ENCODE measurements at regions not wholly inside any gene's neighbourhood (a gene's known extent, or its start where the extent isn't known, plus 50 kb on each side); places are given as distances from the start of the nearest gene placed in this dataset.
A peak's percentile ranks its signal among the peaks of the same experiment; 100 is the strongest.

- TF ChIP-seq IRF2 (CRISPR knock-in tag; IDR thresholded peaks at IDR 0.05; ENCODE audit: borderline replicate concordance, low read depth), result no peak
- TF ChIP-seq EMX1 (CRISPR knock-in tag; IDR thresholded peaks at IDR 0.05), result no peak
- TF ChIP-seq AR (CRISPR knock-in tag; IDR thresholded peaks at IDR 0.05), result no peak
- TF ChIP-seq FOXP1 (CRISPR knock-in tag; IDR thresholded peaks at IDR 0.05; ENCODE audit: borderline replicate concordance), result no peak
Observed at GRCh38 chr2:65639156-65639864, 206.9 kb upstream of the SPRED2 start (continued).

DNA sequence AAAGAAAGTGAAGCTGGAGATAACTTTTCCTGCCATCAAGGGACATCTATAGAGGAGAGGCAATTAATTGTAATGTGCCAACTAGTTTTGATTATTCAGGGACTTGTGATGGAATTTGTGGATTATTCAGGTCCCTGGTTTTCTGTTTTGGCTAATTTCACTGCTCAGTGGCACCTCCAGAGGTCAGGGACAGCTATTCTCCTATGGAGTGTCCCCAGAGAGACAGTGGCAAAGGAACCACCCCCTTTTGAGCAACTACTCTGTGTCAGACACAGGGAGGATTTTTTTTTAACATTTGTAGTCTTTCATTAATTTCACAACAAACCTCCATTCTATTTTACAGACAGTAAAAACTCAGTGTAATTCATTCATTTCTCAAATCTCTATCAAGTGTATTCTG lies 206.0 kb upstream of the SPRED2 start:
- CTCF ChIA-PET, result interaction anchor here (1.0 to 1.7 kb wide), 4 partner anchors 49 to 75 kb away, joined by 3 to 10 read pairs (median 4); no protein-coding TSS in a partner anchor
- H3K4me3 Mint-ChIP-seq, result no peak overlapping the region
- no peaks in the 10 kb centered on the region for H3K36me3 Mint-ChIP-seq
- H3K27ac Mint-ChIP-seq, result no peak overlapping the region
- H3K27me3 Mint-ChIP-seq (ENCODE audit: low read depth), result no peaks in the 10 kb centered on the region
- 0 out of 2 replicates have a peak, but pooled peaks cover 3% of the 10 kb centered on the region for H3K4me1 Mint-ChIP-seq
- 0 out of 2 replicates have a peak, but pooled peaks cover under 1% of the 10 kb centered on the region for H3K9me3 Mint-ChIP-seq
- ATAC-seq, result peak; percentile 77
- POLR2A ChIA-PET, result interaction anchor here (0.5 kb wide), 1 partner anchor 843 kb away, joined by 8 read pairs; no protein-coding TSS in a partner anchor
- DNase-seq (ENCODE audit: low spot score), result no peak
- TF ChIP-seq, protein P1, sequence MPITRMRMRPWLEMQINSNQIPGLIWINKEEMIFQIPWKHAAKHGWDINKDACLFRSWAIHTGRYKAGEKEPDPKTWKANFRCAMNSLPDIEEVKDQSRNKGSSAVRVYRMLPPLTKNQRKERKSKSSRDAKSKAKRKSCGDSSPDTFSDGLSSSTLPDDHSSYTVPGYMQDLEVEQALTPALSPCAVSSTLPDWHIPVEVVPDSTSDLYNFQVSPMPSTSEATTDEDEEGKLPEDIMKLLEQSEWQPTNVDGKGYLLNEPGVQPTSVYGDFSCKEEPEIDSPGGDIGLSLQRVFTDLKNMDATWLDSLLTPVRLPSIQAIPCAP (CRISPR knock-in tag; IDR thresholded peaks at IDR 0.05), result no peak
- TF ChIP-seq, protein P2, sequence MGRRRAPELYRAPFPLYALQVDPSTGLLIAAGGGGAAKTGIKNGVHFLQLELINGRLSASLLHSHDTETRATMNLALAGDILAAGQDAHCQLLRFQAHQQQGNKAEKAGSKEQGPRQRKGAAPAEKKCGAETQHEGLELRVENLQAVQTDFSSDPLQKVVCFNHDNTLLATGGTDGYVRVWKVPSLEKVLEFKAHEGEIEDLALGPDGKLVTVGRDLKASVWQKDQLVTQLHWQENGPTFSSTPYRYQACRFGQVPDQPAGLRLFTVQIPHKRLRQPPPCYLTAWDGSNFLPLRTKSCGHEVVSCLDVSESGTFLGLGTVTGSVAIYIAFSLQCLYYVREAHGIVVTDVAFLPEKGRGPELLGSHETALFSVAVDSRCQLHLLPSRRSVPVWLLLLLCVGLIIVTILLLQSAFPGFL (CRISPR knock-in tag; IDR thresholded peaks at IDR 0.05; ENCODE audit: borderline replicate concordance), result no peak
- TF ChIP-seq FOXP1 (CRISPR knock-in tag; IDR thresholded peaks at IDR 0.05; ENCODE audit: borderline replicate concordance) (no peak), ZNF232 (CRISPR knock-in tag; IDR thresholded peaks at IDR 0.05) (no peak), ETV6 (CRISPR knock-in tag; IDR thresholded peaks at IDR 0.05) (no peak)
- TF ChIP-seq, protein P3, sequence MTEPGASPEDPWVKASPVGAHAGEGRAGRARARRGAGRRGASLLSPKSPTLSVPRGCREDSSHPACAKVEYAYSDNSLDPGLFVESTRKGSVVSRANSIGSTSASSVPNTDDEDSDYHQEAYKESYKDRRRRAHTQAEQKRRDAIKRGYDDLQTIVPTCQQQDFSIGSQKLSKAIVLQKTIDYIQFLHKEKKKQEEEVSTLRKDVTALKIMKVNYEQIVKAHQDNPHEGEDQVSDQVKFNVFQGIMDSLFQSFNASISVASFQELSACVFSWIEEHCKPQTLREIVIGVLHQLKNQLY (CRISPR knock-in tag; IDR thresholded peaks at IDR 0.05), result no peak

DNA sequence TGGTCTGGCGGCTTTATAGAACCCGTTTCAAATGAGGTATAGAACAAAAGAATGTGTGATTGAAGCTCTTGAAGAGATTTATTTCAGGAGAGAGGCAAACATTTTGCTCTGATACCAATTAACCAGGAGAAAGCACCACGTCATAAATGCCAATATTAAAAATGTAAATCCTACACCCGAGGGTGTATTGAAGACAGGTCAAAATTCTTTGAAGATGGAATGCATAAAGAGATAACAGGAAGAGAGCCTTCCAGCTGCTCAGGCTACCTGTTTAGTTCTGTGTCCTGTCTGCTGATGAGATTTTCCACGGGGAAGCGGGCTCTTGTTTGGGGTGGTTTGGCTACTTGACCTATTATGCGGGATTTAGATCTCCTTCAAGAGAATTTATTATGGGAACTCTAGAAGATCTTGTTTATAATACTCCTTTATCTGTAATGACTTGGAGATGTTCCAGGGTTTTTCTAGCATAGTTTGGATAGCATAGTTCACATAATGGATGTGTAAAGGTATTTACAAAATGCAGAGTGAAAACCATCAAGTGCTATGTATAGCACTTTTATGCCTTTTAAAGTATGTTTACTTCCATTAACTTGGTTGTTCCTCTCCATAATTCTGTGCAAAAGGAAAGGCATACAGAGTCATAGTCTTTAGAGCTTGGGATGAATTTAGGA lies 204.5 kb upstream of the SPRED2 start:
- CTCF ChIA-PET, result no interaction called here
- Mint-ChIP-seq H3K27me3 (ENCODE audit: low read depth) (no peaks in the 10 kb centered on the region), H3K9me3 (peaks cover 4% of the 10 kb centered on the region), H3K4me3 (no peak overlapping the region), H3K4me1 (0 out of 2 replicates have a peak, but pooled peaks cover 3% of the 10 kb centered on the region), H3K36me3 (no peaks in the 10 kb centered on the region), H3K27ac (no peak overlapping the region)
- POLR2A ChIA-PET, result no interaction called here
- no peak for DNase-seq (ENCODE audit: low spot score)
- ATAC-seq, result no peak
- no peak for TF ChIP-seq KAT7 (CRISPR knock-in tag; IDR thresholded peaks at IDR 0.05; ENCODE audit: borderline replicate concordance)
- no peak for TF ChIP-seq AR (CRISPR knock-in tag; IDR thresholded peaks at IDR 0.05)
- TF ChIP-seq ATF3 (CRISPR knock-in tag; conservative IDR thresholded peaks at IDR 0.05), result no peak
- TF ChIP-seq ZMAT4 (CRISPR knock-in tag; IDR thresholded peaks at IDR 0.05), result no peak
- TF ChIP-seq ELF4 (CRISPR knock-in tag; IDR thresholded peaks at IDR 0.05; ENCODE audit: low read depth), result no peak
- TF ChIP-seq ZNF317 (CRISPR knock-in tag; IDR thresholded peaks at IDR 0.05; ENCODE audit: borderline replicate concordance, low read depth), result no peak
- TF ChIP-seq STAT6 (CRISPR knock-in tag; conservative IDR thresholded peaks at IDR 0.05; ENCODE audit: low read depth), result no peak
- no peak for TF ChIP-seq E2F4 (CRISPR knock-in tag; IDR thresholded peaks at IDR 0.05; ENCODE audit: borderline replicate concordance, low read depth)

All from WTC11 (cell line).